ENCODE measurements at regions not wholly inside any gene's neighbourhood (a gene's known extent, or its start where the extent isn't known, plus 50 kb on each side); places are given as distances from the start of the nearest gene placed in this dataset.
A peak's percentile ranks its signal among the peaks of the same experiment; 100 is the strongest.

- Histone ChIP-seq H3K36me3 (no peaks in the 10 kb centered on the region), H3K9me3 (no peaks in the 10 kb centered on the region), H3K4me3 (no peak overlapping the region), H3K27ac (no peak overlapping the region), H3K4me1 (replicated peaks) (no peaks in the 10 kb centered on the region), H3K27me3 (replicated peaks; ENCODE audit: insufficient read depth) (no peaks in the 10 kb centered on the region)
- intact Hi-C loops (cut with DNase I): no loop called here
- WGBS: 9% methylated on average over 3 of the region's 3 CpGs
- DNase-seq (ENCODE audit: low spot score): peak; percentile 8
- TF ChIP-seq POLR2AphosphoS5 (IDR thresholded peaks at IDR 0.05): no peak
- TF ChIP-seq, protein P1, sequence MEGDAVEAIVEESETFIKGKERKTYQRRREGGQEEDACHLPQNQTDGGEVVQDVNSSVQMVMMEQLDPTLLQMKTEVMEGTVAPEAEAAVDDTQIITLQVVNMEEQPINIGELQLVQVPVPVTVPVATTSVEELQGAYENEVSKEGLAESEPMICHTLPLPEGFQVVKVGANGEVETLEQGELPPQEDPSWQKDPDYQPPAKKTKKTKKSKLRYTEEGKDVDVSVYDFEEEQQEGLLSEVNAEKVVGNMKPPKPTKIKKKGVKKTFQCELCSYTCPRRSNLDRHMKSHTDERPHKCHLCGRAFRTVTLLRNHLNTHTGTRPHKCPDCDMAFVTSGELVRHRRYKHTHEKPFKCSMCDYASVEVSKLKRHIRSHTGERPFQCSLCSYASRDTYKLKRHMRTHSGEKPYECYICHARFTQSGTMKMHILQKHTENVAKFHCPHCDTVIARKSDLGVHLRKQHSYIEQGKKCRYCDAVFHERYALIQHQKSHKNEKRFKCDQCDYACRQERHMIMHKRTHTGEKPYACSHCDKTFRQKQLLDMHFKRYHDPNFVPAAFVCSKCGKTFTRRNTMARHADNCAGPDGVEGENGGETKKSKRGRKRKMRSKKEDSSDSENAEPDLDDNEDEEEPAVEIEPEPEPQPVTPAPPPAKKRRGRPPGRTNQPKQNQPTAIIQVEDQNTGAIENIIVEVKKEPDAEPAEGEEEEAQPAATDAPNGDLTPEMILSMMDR (IDR thresholded peaks at IDR 0.05): no peak
- TF ChIP-seq POLR2A (IDR thresholded peaks at IDR 0.05): no peak
These were observed 440.3 kb downstream of the PLK2 start for GRCh38 chr5:58019614-58020013.

GRCh38 chr5:58018016-58018415, 441.9 kb downstream of the PLK2 start:
- 100% methylated on average over 1 of the region's 1 CpG for WGBS
- no peaks in the 10 kb centered on the region for H3K9me3 ChIP-seq
- no peaks in the 10 kb centered on the region for H3K4me1 ChIP-seq (replicated peaks)
- no peaks in the 10 kb centered on the region for H3K27me3 ChIP-seq (replicated peaks; ENCODE audit: insufficient read depth)
- DNase-seq (ENCODE audit: low spot score): no peak
- H3K36me3 ChIP-seq: no peaks in the 10 kb centered on the region
- no peak overlapping the region for H3K4me3 ChIP-seq
- TF ChIP-seq, protein P1 (IDR thresholded peaks at IDR 0.05): no peak
- TF ChIP-seq POLR2AphosphoS5 (IDR thresholded peaks at IDR 0.05) (no peak), POLR2A (IDR thresholded peaks at IDR 0.05) (no peak)
- H3K27ac ChIP-seq: no peak overlapping the region
- intact Hi-C loops (cut with DNase I): no loop called here

GRCh38 chr5:58016877-58017276, 443.0 kb downstream of the PLK2 start:
- Histone ChIP-seq H3K27me3 (replicated peaks; ENCODE audit: insufficient read depth) (no peaks in the 10 kb centered on the region), H3K36me3 (no peaks in the 10 kb centered on the region), H3K27ac (no peak overlapping the region), H3K9me3 (no peaks in the 10 kb centered on the region), H3K4me3 (no peak overlapping the region), H3K4me1 (replicated peaks) (no peaks in the 10 kb centered on the region)
- TF ChIP-seq POLR2A (IDR thresholded peaks at IDR 0.05) (no peak), POLR2AphosphoS5 (IDR thresholded peaks at IDR 0.05) (no peak)
- TF ChIP-seq, protein P1 (IDR thresholded peaks at IDR 0.05): no peak
- 90% methylated on average over 2 of the region's 2 CpGs for WGBS
- DNase-seq (ENCODE audit: low spot score): no peak
- intact Hi-C loops (cut with DNase I): no loop called here

DNA sequence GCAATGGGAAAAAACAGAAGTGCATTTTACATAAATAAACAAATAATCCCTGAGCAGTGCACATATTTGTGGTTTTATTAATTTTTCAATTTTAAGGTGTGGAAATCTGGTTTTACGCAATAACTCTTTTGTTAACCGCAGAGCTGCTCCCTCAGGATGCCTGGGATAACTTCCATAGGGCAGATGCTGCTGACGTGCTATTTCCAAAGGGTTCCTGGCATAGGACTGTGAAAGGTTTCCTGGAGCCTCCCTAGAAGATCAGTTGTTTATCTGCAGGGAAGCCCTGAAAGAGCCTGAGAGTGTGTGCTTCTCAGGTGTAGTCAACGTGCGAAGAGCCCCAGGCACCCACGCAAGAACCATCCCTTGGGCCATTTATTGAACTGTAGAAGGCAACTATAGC, 443.5 kb downstream of the PLK2 start:
- no peak overlapping the region for H3K4me3 ChIP-seq
- DNase-seq (ENCODE audit: low spot score): no peak
- H3K4me1 ChIP-seq (replicated peaks): no peaks in the 10 kb centered on the region
- no peak overlapping the region for H3K27ac ChIP-seq
- no peaks in the 10 kb centered on the region for H3K27me3 ChIP-seq (replicated peaks; ENCODE audit: insufficient read depth)
- TF ChIP-seq POLR2A (IDR thresholded peaks at IDR 0.05) (no peak), POLR2AphosphoS5 (IDR thresholded peaks at IDR 0.05) (no peak)
- TF ChIP-seq, protein P1 (IDR thresholded peaks at IDR 0.05): no peak
- intact Hi-C loops (cut with DNase I): no loop called here
- no peaks in the 10 kb centered on the region for H3K36me3 ChIP-seq
- 93% methylated on average over 6 of the region's 6 CpGs for WGBS
- no peaks in the 10 kb centered on the region for H3K9me3 ChIP-seq

- WGBS: 87% methylated on average over 3 of the region's 3 CpGs
- Histone ChIP-seq H3K4me3 (no peak overlapping the region), H3K27me3 (replicated peaks; ENCODE audit: insufficient read depth) (no peaks in the 10 kb centered on the region), H3K4me1 (replicated peaks) (no peaks in the 10 kb centered on the region), H3K36me3 (no peaks in the 10 kb centered on the region), H3K9me3 (no peaks in the 10 kb centered on the region), H3K27ac (no peak overlapping the region)
- intact Hi-C loops (cut with DNase I): no loop called here
- TF ChIP-seq POLR2A (IDR thresholded peaks at IDR 0.05) (no peak), POLR2AphosphoS5 (IDR thresholded peaks at IDR 0.05) (no peak)
- TF ChIP-seq, protein P1 (IDR thresholded peaks at IDR 0.05): no peak
- no peak for DNase-seq (ENCODE audit: low spot score)
These were observed 444.7 kb downstream of the PLK2 start for GRCh38 chr5:58015175-58015574.
